Testis (tissue), 2 donors: ENCODE measurements at regions not wholly inside any gene's neighbourhood (a gene's known extent, or its start where the extent isn't known, plus 50 kb on each side); places are given as distances from the start of the nearest gene placed in this dataset.
"Not testable (repeated sequence)": the region's sequence is repeated elsewhere in the genome, so short reads cannot be mapped to it uniquely, and the experiment has no call there.

ENCODE experiments used
- DNase-seq: peaks from one replicate; pipeline ENCODE4 v3.0.0-alpha.2; 2019
- H3K27ac ChIP-seq, 2 donors: fragments of 200-600 bp; sonication (generic); one replicate each; pipeline ENCODE4 v1.5.1; 2019
- H3K27me3 ChIP-seq: fragments of 200-600 bp; sonication (generic); one replicate; pipeline ENCODE4 v1.5.1; 2019
- H3K36me3 ChIP-seq: fragments of 200-600 bp; sonication (generic); one replicate; pipeline ENCODE4 v1.5.1; 2017; ENCODE audit warnings: low read depth; ENCODE audit errors: missing control alignments
- H3K4me1 ChIP-seq: fragments of 200-600 bp; sonication (generic); one replicate; pipeline ENCODE4 v1.5.1; 2019
- H3K4me3 ChIP-seq, 2 donors: fragments of 200-600 bp; sonication (generic); one replicate each; pipeline ENCODE4 v1.5.1; 2017 to 2019
- H3K9me3 ChIP-seq: fragments of 200-600 bp; sonication (generic); one replicate; pipeline ENCODE4 v1.5.1; 2017
- POLR2A ChIP-seq: fragments of 450-650 bp; IDR thresholded peaks from one replicate; pipeline ENCODE4 v1.6.1; 2017; ENCODE audit warnings: antibody characterized with exemption, mild to moderate bottlenecking, moderate library complexity
- WGBS, 2 donors: methylation state at CpG; one replicate each; pipeline ENCODE4 v1.1.5; 2018; 5-methylcytosine and 5-hydroxymethylcytosine counted together
- intact Hi-C: fragments of 100-400 bp; cut with DNase I; formaldehyde crosslinking; loops from one replicate; pipeline ENCODE4 v1.15.1; 2023; ENCODE audit warnings: low total_unique reads
- TF ChIP-seq, protein P1 (sequence below), 3 experiments: fragments of 450-650 bp in 2 of 3; fragments of 200-600 bp in 1 of 3; sonication (generic) in 1 of 3; IDR thresholded peaks; one replicate each; pipeline ENCODE4 v1.5.1; 2016 to 2019; ENCODE audit warnings: antibody characterized with exemption in 3 of 3, mild to moderate bottlenecking in 2 of 3, moderate library complexity in 1 of 3

DNA sequence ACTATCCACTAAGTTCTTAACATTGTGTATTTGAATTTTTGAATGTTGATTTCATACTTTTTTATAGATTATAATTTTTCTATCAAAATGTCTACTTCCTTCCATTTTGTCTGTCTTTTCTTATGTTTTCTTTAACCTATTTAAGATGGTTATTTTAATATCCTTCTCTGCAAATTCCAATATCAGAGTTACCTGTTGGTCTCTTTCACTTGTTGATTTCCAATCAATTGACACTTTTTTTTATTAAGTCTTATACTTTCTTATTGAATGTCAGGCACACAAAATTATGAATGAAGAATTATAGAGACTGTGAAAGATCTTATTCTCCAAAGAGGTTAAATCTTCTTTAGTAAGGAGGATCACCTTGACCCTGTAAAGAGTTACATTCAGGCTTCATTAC, 448.3 kb upstream of the NRG3 start:
- TF ChIP-seq, protein P1, sequence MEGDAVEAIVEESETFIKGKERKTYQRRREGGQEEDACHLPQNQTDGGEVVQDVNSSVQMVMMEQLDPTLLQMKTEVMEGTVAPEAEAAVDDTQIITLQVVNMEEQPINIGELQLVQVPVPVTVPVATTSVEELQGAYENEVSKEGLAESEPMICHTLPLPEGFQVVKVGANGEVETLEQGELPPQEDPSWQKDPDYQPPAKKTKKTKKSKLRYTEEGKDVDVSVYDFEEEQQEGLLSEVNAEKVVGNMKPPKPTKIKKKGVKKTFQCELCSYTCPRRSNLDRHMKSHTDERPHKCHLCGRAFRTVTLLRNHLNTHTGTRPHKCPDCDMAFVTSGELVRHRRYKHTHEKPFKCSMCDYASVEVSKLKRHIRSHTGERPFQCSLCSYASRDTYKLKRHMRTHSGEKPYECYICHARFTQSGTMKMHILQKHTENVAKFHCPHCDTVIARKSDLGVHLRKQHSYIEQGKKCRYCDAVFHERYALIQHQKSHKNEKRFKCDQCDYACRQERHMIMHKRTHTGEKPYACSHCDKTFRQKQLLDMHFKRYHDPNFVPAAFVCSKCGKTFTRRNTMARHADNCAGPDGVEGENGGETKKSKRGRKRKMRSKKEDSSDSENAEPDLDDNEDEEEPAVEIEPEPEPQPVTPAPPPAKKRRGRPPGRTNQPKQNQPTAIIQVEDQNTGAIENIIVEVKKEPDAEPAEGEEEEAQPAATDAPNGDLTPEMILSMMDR (IDR thresholded peaks at IDR 0.05) = no peak
- TF ChIP-seq POLR2A = no peak
- Histone ChIP-seq H3K4me1 (no peaks in the 10 kb centered on the region), H3K27me3 (no peaks in the 10 kb centered on the region), H3K27ac (no peak overlapping the region), H3K4me3 (no peak overlapping the region), H3K9me3 (no peaks in the 10 kb centered on the region), H3K36me3 (no peaks in the 10 kb centered on the region)
- DNase-seq = no peak
- intact Hi-C loops = no loop called here

DNA sequence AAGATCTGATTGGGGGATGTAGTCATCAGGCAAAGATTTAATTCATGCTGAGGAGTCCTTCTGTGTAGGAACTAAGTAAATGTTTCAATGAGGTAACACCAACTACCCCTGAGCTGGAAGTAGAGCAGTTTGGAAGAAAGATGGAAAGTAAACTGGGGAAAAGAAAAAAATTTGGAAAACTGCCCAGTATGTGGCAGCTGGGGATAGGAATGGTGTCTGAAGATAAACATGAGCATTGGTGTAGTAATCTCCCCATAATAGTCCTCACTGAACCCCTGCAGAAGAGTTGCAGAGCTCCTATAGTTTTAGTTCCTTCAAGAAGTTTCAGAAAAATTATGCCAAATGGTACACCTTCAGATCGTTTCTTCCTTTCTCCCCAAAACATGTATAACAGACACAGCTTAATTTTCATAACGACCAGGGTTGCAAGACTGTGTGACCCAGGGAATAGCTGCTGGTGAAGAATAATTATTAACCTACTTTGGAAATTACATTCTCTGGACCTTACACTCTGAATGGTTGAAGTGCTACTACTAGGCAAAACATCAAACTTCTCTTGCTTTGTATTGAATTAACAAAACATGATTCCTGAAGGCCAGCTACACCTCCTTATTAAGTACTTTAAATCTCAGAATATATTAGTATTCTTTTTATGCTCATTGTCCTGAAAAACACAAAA, 446.4 kb upstream of the NRG3 start:
- Histone ChIP-seq H3K27me3 (no peaks in the 10 kb centered on the region), H3K27ac (no peak overlapping the region), H3K4me1 (no peaks in the 10 kb centered on the region), H3K4me3 (no peak overlapping the region), H3K9me3 (no peaks in the 10 kb centered on the region), H3K36me3 (no peaks in the 10 kb centered on the region)
- DNase-seq = no peak
- no peak for TF ChIP-seq POLR2A
- TF ChIP-seq, protein P1 (IDR thresholded peaks at IDR 0.05) = no peak
- 67 to 81% methylated on average over 2 of the region's 2 CpGs for WGBS, 2 donors
- intact Hi-C loops = no loop called here

DNA sequence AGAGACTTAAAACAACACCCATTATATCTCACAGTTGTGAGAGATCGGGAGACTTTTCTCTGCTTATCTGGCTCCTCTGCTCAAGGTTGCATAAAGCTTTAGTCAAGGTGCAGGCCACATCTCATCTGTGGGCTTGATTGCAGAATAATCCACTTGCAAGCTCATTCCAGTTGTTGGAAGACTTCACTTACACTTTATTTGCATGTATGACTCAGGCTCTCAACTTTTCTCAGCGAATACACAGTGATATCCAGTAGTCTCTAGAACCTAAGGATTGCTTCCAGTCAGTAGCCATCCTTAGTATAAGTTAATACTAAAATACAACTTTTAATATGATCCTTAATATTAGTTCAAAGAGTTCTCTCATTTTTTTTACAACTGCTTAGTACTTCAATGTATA, 435.5 kb upstream of the NRG3 start:
- WGBS, 2 donors = 73 to 81% methylated on average over 2 of the region's 2 CpGs
- TF ChIP-seq, protein P1 (IDR thresholded peaks at IDR 0.05) = no peak
- TF ChIP-seq POLR2A = no peak
- H3K4me1 ChIP-seq = no peaks in the 10 kb centered on the region
- intact Hi-C loops = no loop called here
- no peak overlapping the region for H3K4me3 ChIP-seq
- DNase-seq = no peak
- H3K27me3 ChIP-seq = no peaks in the 10 kb centered on the region
- H3K36me3 ChIP-seq = no peaks in the 10 kb centered on the region
- H3K9me3 ChIP-seq = no peaks in the 10 kb centered on the region
- H3K27ac ChIP-seq = no peak overlapping the region

DNA sequence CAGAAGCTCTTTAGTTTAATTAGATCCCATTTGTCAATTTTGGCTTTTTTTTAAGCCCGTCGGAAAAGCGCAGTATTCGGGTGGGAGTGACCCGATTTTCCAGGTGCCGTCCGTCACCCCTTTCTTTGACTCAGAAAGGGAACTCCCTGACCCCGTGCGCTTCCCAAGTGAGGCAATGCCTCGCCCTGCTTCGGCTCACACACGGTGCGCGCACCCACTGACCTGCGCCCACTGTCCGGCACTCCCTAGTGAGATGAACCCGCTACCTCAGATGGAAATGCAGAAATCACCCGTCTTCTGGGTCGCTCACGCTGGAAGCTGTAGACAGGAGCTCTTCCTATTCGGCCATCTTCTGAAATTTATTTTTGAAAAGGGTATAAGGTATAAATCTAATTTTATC, 433.4 kb upstream of the NRG3 start:
- WGBS, 2 donors = 74 to 86% methylated on average over 21 of the region's 21 CpGs

DNA sequence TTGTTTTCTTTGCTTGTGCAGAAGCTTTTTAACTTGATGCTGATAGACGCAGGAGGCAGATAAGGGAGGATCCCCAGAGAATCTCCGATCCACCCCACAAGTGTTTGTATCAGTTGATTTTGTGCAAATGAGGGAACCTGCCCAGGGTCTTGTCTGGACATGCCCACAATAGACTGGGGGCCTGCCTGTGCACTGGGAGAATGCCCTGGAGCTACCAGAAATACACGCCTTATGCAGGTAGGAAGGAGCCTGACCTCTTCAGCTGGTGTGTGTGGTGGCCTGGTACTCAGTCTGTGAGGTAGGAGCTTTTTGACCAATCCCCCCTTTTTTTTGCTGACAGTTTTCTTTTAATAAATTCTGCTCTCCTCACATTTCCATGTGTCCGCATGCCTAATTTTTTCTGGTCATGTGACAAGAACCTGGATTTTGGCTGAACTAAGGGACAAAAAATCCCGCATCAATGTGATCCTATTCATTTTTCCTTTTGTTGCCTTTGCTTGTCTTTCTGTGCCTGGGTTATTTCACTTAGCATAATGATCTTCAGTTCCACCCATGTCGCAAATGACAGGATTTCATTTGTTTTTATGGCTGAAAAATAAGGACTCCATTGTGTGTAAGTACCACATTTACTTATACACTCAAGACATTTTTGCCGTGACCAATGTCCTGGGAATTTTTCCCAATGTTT, 430.6 kb upstream of the NRG3 start:
- Histone ChIP-seq H3K4me1 (no peaks in the 10 kb centered on the region), H3K27me3 (no peaks in the 10 kb centered on the region), H3K36me3 (no peaks in the 10 kb centered on the region), H3K4me3 (no peak overlapping the region), H3K27ac (no peak overlapping the region), H3K9me3 (no peaks in the 10 kb centered on the region)
- WGBS, 2 donors = 76 to 84% methylated on average over 7 of the region's 7 CpGs
- intact Hi-C loops = no loop called here
- TF ChIP-seq, protein P1 (IDR thresholded peaks at IDR 0.05) = no peak
- TF ChIP-seq POLR2A = no peak
- no peak for DNase-seq

More for the DNA sequence above, 433.4 kb upstream of the NRG3 start:
- H3K9me3 ChIP-seq, DNase-seq, H3K27me3 ChIP-seq, H3K4me3 ChIP-seq, H3K36me3 ChIP-seq, H3K27ac ChIP-seq, intact Hi-C loops, H3K4me1 ChIP-seq: not testable (repeated sequence)
